OCI-LY3 (cell line): ENCODE measurements at regions not wholly inside any gene's neighbourhood (a gene's known extent, or its start where the extent isn't known, plus 50 kb on each side); places are given as distances from the start of the nearest gene placed in this dataset.

Experiments used
- CTCF ChIP-seq: fragments of 200-600, 300-600 bp; sonication (generic); IDR thresholded peaks from 2 replicates; pipeline ENCODE4 v1.5.1; 2014; ENCODE audit warnings: antibody characterized with exemption, low read length, low read depth
- EZH2phosphoT487 ChIP-seq: fragments of 200-600 bp; shearing (Covaris generic); IDR thresholded peaks from 2 replicates; pipeline ENCODE4 v1.6.1; 2018; ENCODE audit warnings: antibody characterized with exemption, mixed run types, low read depth

- no peak for TF ChIP-seq CTCF
- no peak for TF ChIP-seq EZH2phosphoT487
These were observed 101.7 kb upstream of the MAX start for GRCh38 chr14:65204056-65204455.
